ENCODE measurements at regions not wholly inside any gene's neighbourhood (a gene's known extent, or its start where the extent isn't known, plus 50 kb on each side); places are given as distances from the start of the nearest gene placed in this dataset.

GRCh38 chr14:103258211-103258610 is 75.8 kb upstream of the EIF5 start:
- Histone ChIP-seq H3K36me3 (ENCODE audit: control insufficient read depth in 2 of 4, insufficient read depth in 4 of 4, low read length in 3 of 4) (no peaks in the 10 kb centered on the region), H4K8ac (ENCODE audit: extremely low read depth, insufficient read depth, low read length) (no peak overlapping the region; the same call in 1 of the 2 replicates), H2AK5ac (ENCODE audit: low read depth, low read length) (no peak overlapping the region), H3K79me2 (ENCODE audit: control insufficient read depth in 1 of 2, insufficient read depth in 2 of 2, low read length in 2 of 2) (no peaks in the 10 kb centered on the region), H4K5ac (ENCODE audit: insufficient read length, low read depth, low read length) (no peak overlapping the region), H3K79me1 (ENCODE audit: low read depth, low read length) (no peaks in the 10 kb centered on the region), H3K4ac (replicated peaks; ENCODE audit: insufficient read length, low read depth, low read length) (no peak overlapping the region), H2BK20ac (ENCODE audit: low read length) (no peak overlapping the region), H3K56ac (replicated peaks; ENCODE audit: insufficient read length, low read depth, low read length) (no peak overlapping the region), H3K27ac (ENCODE audit: low read depth, low read length) (no peak overlapping the region), H4K20me1 (replicated peaks in 1 of 2; ENCODE audit: control insufficient read depth in 1 of 2, insufficient read depth in 2 of 2, low read length in 2 of 2) (no peaks in the 10 kb centered on the region), H3K4me1 (replicated peaks in 1 of 4; ENCODE audit: control insufficient read depth in 3 of 4, insufficient read depth in 4 of 4, low read length in 3 of 4) (no peaks in the 10 kb centered on the region; a peak in 1 of 7 replicates), H3K14ac (ENCODE audit: insufficient read length) (no peak overlapping the region), H3K9me3 (ENCODE audit: insufficient read depth in 2 of 2, low read depth in 1 of 2, low read length in 1 of 2) (no peaks in the 10 kb centered on the region), H2BK5ac (ENCODE audit: low read depth, low read length) (no peak overlapping the region), H3K18ac (ENCODE audit: extremely low read depth, low read length) (no peak overlapping the region), H3K27me3 (replicated peaks in 1 of 4; ENCODE audit: control insufficient read depth in 3 of 4, extremely low read depth in 1 of 4, insufficient read depth in 3 of 4, low read length in 3 of 4) (no peaks in the 10 kb centered on the region), H3K23ac (ENCODE audit: insufficient read length) (no peak overlapping the region), H3K9ac (replicated peaks in 1 of 4; ENCODE audit: extremely low read depth in 1 of 4, low read depth in 3 of 4, low read length in 3 of 4) (no peak overlapping the region), H4K91ac (replicated peaks; ENCODE audit: insufficient read length, low read length) (no peak overlapping the region), H2BK12ac (ENCODE audit: low read depth, low read length) (no peak overlapping the region), H2BK15ac (ENCODE audit: low read length) (no peak overlapping the region), H3K4me2 (ENCODE audit: insufficient read depth in 1 of 2, low read depth in 2 of 2, low read length in 2 of 2) (no peak overlapping the region), H2AFZ (ENCODE audit: low read length) (no peak overlapping the region), H3K23me2 (ENCODE audit: low read depth, low read length) (no peaks in the 10 kb centered on the region), H3K4me3 (ENCODE audit: extremely low read depth in 1 of 4, insufficient read depth in 2 of 4, low read depth in 3 of 4, low read length in 4 of 4) (no peak overlapping the region), H2BK120ac (replicated peaks; ENCODE audit: low read depth, low read length) (no peak overlapping the region)
- 91% methylated on average over 10 of the region's 12 CpGs; no CpG with 5 or more reads in 1 of the 2 experiments for WGBS, 2 experiments (ENCODE audit: extremely low coverage in 1 of 2, insufficient coverage in 1 of 2, insufficient read length in 1 of 2, insufficient replicate concordance in 2 of 2, low coverage in 1 of 2, low lambda C conversion rate in 2 of 2, missing lambda C conversion rate in 1 of 2)
- no peak for DNase-seq (ENCODE audit: low read depth in 1 of 2, low spot score in 2 of 2)
- POLR2A ChIA-PET (ENCODE audit: partially characterized antibody), result no interaction called here
- CTCF ChIA-PET (ENCODE audit: partially characterized antibody), result no interaction called here
- no peak for FAIRE-seq
- no peak for TF ChIP-seq NANOG (IDR thresholded peaks at IDR 0.05; ENCODE audit: insufficient read depth, low read depth, low read length, poor library complexity, severe bottlenecking)
- no peak for TF ChIP-seq SAP30 (IDR thresholded peaks at IDR 0.05; ENCODE audit: insufficient read depth, insufficient replicate concordance, low read length)
- TF ChIP-seq KDM1A (IDR thresholded peaks at IDR 0.05; ENCODE audit: borderline replicate concordance, low read length), result no peak
- no peak for TF ChIP-seq CBX8 (IDR thresholded peaks at IDR 0.05; ENCODE audit: borderline replicate concordance, low read depth, low read length)
- no peak for TF ChIP-seq TBP (IDR thresholded peaks at IDR 0.05; ENCODE audit: low read depth, low read length)
- no peak for TF ChIP-seq BACH1 (IDR thresholded peaks at IDR 0.05; ENCODE audit: low read length)
- no peak for TF ChIP-seq SIRT6 (IDR thresholded peaks at IDR 0.05; ENCODE audit: low read length)
- TF ChIP-seq TAF7 (optimal IDR thresholded peaks at IDR 0.05; ENCODE audit: borderline replicate concordance, low read depth, low read length), result no peak
- TF ChIP-seq POLR2AphosphoS5 (IDR thresholded peaks at IDR 0.05; ENCODE audit: low read depth, low read length), result no peak
- no peak for TF ChIP-seq FOSL1 (IDR thresholded peaks at IDR 0.05; ENCODE audit: insufficient read depth, low read depth, low read length)
- no peak for TF ChIP-seq CHD2 (IDR thresholded peaks at IDR 0.05; ENCODE audit: low read length)
- TF ChIP-seq EZH2 (IDR thresholded peaks at IDR 0.05; ENCODE audit: low read depth, low read length, severe bottlenecking), result no peak
- no peak for TF ChIP-seq TCF12 (IDR thresholded peaks at IDR 0.05; ENCODE audit: low read depth, low read length)
- no peak for TF ChIP-seq CEBPB (IDR thresholded peaks at IDR 0.05; ENCODE audit: low read depth, low read length)
- TF ChIP-seq MAX (IDR thresholded peaks at IDR 0.05), result no peak
- TF ChIP-seq RBBP5 (IDR thresholded peaks at IDR 0.05; ENCODE audit: borderline replicate concordance, low read depth, low read length), result no peak
